K562 (cell line): ENCODE measurements at regions not wholly inside any gene's neighbourhood (a gene's known extent, or its start where the extent isn't known, plus 50 kb on each side); places are given as distances from the start of the nearest gene placed in this dataset.

Experiments
- C11orf30 ChIP-seq: fragments of 450-650 bp; IDR thresholded peaks from 2 replicates; pipeline ENCODE4 v1.6.1; 2016; ENCODE audit warnings: low read depth, mild to moderate bottlenecking
- ETS1 ChIP-seq: conservative IDR thresholded peaks from 2 replicates; pipeline ENCODE4 v1.6.1; 2011; ENCODE audit warnings: low read depth, mild to moderate bottlenecking, low read length; ENCODE audit not compliant: control insufficient read depth
- HINFP ChIP-seq: fragments of 450-650 bp; conservative IDR thresholded peaks from 2 replicates; pipeline ENCODE4 v1.6.1; 2016; ENCODE audit warnings: missing genetic modification characterization, low read depth, mild to moderate bottlenecking, control low read depth, missing compliant biosample characterization
- NCOA4 ChIP-seq: fragments of 450-650 bp; IDR thresholded peaks from 2 replicates; pipeline ENCODE4 v1.6.1; 2018; ENCODE audit warnings: mild to moderate bottlenecking; ENCODE audit not compliant: partially characterized antibody
- NFE2 ChIP-seq: IDR thresholded peaks from 2 replicates; pipeline ENCODE4 v1.6.1; 2014; ENCODE audit warnings: antibody characterized with exemption, low read depth
- RBM25 ChIP-seq: fragments of 200-400 bp; formaldehyde crosslinking; IDR thresholded peaks from 2 replicates; pipeline ENCODE4 v1.6.1; 2018; ENCODE audit warnings: low read length, low read depth, moderate library complexity; ENCODE audit not compliant: severe bottlenecking
- SIRT6 ChIP-seq: IDR thresholded peaks from one replicate; pipeline ENCODE4 v1.6.1; 2012; ENCODE audit warnings: low read depth, mild to moderate bottlenecking, control low read depth, inconsistent platforms, low read length, moderate library complexity
- SNRNP70 ChIP-seq: fragments of 200-400 bp; formaldehyde crosslinking; optimal IDR thresholded peaks from 2 replicates; pipeline ENCODE3; 2017; ENCODE audit warnings: low read depth, low read length
- STAT5B ChIP-seq: fragments of 250-450 bp; sonication (Bioruptor Pico); IDR thresholded peaks from 2 replicates; pipeline ENCODE4 v1.8.0; 2021; ENCODE audit warnings: mild to moderate bottlenecking, inconsistent platforms
- TAF9B ChIP-seq: fragments of 450-650 bp; IDR thresholded peaks from 2 replicates; pipeline ENCODE4 v1.6.1; 2018; ENCODE audit warnings: mild to moderate bottlenecking; ENCODE audit not compliant: partially characterized antibody
- ZNF830 ChIP-seq: fragments of 250-450 bp; sonication (Bioruptor Pico); IDR thresholded peaks from 2 replicates; pipeline ENCODE4 v1.5.0; 2021; ENCODE audit warnings: mild to moderate bottlenecking
- ZSCAN32 ChIP-seq: fragments of 450-650 bp; formaldehyde crosslinking; IDR thresholded peaks from 2 replicates; pipeline ENCODE4 v1.4.0; 2020; ENCODE audit warnings: mild to moderate bottlenecking, moderate library complexity
- TF ChIP-seq, protein P1 (sequence below): fragments of 450-650 bp; formaldehyde crosslinking; IDR thresholded peaks from 2 replicates; pipeline ENCODE4 v1.4.0; 2022; ENCODE audit warnings: missing genetic modification characterization
- TF ChIP-seq, protein P2 (sequence below), 2 experiments: fragments of 450-650 bp in 1 of 2; sonication (generic) in 1 of 2; formaldehyde crosslinking in 1 of 2; IDR thresholded peaks; 2 replicates each; pipeline versions ENCODE4 v1.7.1 to v1.9.0; 2016 to 2022; ENCODE audit warnings: inconsistent platforms in 1 of 2, mild to moderate bottlenecking in 1 of 2, missing genetic modification reagents in 1 of 2

DNA sequence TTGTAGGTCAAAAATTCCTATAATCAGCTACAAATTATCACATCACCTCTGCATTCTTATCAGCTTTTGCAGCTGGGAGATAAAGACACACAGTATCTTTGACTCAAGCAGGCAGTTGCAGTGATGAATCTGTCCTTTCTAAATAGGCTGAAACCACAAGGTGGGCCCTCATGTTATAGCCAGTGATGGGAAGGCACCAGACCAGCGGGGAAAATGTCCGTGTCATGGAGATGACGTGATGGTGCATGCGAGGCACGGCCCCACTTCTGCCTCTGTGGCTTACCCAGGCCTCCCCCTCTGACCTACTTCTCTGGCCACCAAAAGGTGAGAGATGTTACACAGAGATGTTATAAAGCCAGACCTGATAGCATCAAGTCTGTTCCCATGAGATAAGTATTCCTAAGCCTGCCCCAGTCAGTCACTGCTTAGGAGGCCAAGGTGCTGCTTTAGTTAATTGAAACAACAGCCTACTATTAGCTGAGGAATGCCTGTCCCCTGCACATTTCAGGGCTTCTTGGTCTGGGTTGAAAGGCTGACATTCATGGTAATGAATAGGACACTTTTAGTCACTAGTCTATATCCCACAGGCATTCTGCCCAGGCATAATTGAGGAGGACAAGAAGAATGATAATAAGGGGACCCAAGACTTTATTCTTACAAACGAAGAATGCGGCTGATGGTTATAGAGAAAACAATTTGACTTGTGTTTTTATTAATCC lies 327.9 kb downstream of the LPIN1 start (continued):
- no peak for TF ChIP-seq ETS1
- no peak for TF ChIP-seq ZSCAN32
- no peak for TF ChIP-seq SIRT6
- no peak for TF ChIP-seq STAT5B (CRISPR knock-in tag)
- no peak for TF ChIP-seq SNRNP70
- TF ChIP-seq, protein P1, sequence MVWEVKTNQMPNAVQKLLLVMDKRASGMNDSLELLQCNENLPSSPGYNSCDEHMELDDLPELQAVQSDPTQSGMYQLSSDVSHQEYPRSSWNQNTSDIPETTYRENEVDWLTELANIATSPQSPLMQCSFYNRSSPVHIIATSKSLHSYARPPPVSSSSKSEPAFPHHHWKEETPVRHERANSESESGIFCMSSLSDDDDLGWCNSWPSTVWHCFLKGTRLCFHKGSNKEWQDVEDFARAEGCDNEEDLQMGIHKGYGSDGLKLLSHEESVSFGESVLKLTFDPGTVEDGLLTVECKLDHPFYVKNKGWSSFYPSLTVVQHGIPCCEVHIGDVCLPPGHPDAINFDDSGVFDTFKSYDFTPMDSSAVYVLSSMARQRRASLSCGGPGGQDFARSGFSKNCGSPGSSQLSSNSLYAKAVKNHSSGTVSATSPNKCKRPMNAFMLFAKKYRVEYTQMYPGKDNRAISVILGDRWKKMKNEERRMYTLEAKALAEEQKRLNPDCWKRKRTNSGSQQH (CRISPR knock-in tag), result no peak
- no peak for TF ChIP-seq NCOA4
- peak; percentile 53 for TF ChIP-seq TAF9B
- TF ChIP-seq HINFP (tag), result no peak
- TF ChIP-seq NFE2, result peak; percentile 86
- TF ChIP-seq, protein P2, sequence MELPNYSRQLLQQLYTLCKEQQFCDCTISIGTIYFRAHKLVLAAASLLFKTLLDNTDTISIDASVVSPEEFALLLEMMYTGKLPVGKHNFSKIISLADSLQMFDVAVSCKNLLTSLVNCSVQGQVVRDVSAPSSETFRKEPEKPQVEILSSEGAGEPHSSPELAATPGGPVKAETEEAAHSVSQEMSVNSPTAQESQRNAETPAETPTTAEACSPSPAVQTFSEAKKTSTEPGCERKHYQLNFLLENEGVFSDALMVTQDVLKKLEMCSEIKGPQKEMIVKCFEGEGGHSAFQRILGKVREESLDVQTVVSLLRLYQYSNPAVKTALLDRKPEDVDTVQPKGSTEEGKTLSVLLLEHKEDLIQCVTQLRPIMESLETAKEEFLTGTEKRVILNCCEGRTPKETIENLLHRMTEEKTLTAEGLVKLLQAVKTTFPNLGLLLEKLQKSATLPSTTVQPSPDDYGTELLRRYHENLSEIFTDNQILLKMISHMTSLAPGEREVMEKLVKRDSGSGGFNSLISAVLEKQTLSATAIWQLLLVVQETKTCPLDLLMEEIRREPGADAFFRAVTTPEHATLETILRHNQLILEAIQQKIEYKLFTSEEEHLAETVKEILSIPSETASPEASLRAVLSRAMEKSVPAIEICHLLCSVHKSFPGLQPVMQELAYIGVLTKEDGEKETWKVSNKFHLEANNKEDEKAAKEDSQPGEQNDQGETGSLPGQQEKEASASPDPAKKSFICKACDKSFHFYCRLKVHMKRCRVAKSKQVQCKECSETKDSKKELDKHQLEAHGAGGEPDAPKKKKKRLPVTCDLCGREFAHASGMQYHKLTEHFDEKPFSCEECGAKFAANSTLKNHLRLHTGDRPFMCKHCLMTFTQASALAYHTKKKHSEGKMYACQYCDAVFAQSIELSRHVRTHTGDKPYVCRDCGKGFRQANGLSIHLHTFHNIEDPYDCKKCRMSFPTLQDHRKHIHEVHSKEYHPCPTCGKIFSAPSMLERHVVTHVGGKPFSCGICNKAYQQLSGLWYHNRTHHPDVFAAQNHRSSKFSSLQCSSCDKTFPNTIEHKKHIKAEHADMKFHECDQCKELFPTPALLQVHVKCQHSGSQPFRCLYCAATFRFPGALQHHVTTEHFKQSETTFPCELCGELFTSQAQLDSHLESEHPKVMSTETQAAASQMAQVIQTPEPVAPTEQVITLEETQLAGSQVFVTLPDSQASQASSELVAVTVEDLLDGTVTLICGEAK (IDR thresholded peaks at IDR 0.05), result no peak
- TF ChIP-seq, protein P2 (CRISPR knock-in tag; IDR thresholded peaks at IDR 0.05), result no peak
- no peak for TF ChIP-seq RBM25
- peak; percentile 51; the same call in 1 of the 2 replicates for TF ChIP-seq C11orf30
- no peak for TF ChIP-seq ZNF830
